OCI-LY7 (cell line): ENCODE measurements at regions not wholly inside any gene's neighbourhood (a gene's known extent, or its start where the extent isn't known, plus 50 kb on each side); places are given as distances from the start of the nearest gene placed in this dataset.

Experiments used
- BruUV-seq: library from RNA; stranded (reverse); fragments of 400-500 nt; replicated peaks from 2 replicates; lab custom pipeline; 2021; lab: Mats Ljungman, UMichigan
- CTCF ChIA-PET: fragments of 300-600 bp; sonication (Branson Sonifier 250); formaldehyde crosslinking; loops from one replicate; lab custom pipeline; 2022; ENCODE audit warnings: antibody characterized with exemption; ENCODE audit not compliant: unreplicated experiment; lab: Charles Lee
- POLR2A ChIA-PET: fragments of 300-600 bp; sonication (Branson Sonifier 250); formaldehyde crosslinking; loops from one replicate; lab custom pipeline; 2022; ENCODE audit warnings: antibody characterized with exemption; lab: Charles Lee
- DNase-seq: peaks from one replicate; pipeline ENCODE4 v3.0.0-alpha.2; 2015; ENCODE audit warnings: low spot score
- H2AFZ ChIP-seq: fragments of 200-600 bp; sonication (generic), shearing (Covaris generic); 2 replicates; pipeline ENCODE4 v1.6.1; 2014; ENCODE audit warnings: mild to moderate bottlenecking, antibody characterized with exemption, low read length, moderate library complexity
- H3K27ac ChIP-seq: fragments of 200-600 bp; sonication (generic); 2 replicates; pipeline ENCODE4 v1.5.1; 2014; ENCODE audit warnings: mixed run types, low read depth, mild to moderate bottlenecking, moderate library complexity, low read length, inconsistent platforms; ENCODE audit not compliant: poor library complexity, severe bottlenecking
- H3K36me3 ChIP-seq: fragments of 200-600 bp; sonication (generic); 2 replicates; pipeline ENCODE4 v1.6.1; 2014; ENCODE audit warnings: mild to moderate bottlenecking, antibody characterized with exemption, low read length, moderate library complexity, mixed read lengths; ENCODE audit not compliant: insufficient read depth
- H3K4me1 ChIP-seq: fragments of 200-600 bp; sonication (generic); 2 replicates; pipeline ENCODE4 v1.5.1; 2014; ENCODE audit warnings: mild to moderate bottlenecking, low read length; ENCODE audit not compliant: insufficient read depth, poor library complexity, severe bottlenecking
- H3K4me2 ChIP-seq: fragments of 200-600 bp; sonication (generic); 2 replicates; pipeline ENCODE4 v1.6.1; 2014; ENCODE audit warnings: mild to moderate bottlenecking, low read length
- H3K4me3 ChIP-seq: fragments of 200-600 bp; sonication (generic); 2 replicates; pipeline ENCODE4 v1.5.1; 2014; ENCODE audit warnings: mild to moderate bottlenecking, low read depth, low read length; ENCODE audit not compliant: poor library complexity, severe bottlenecking
- H3K79me2 ChIP-seq: fragments of 200-600 bp; sonication (generic); 2 replicates; pipeline ENCODE4 v1.6.1; 2016; ENCODE audit warnings: low read depth, mild to moderate bottlenecking, low read length, moderate library complexity, mixed read lengths; ENCODE audit not compliant: insufficient read depth
- H3K9me2 ChIP-seq: fragments of 200-600 bp; sonication (generic); 2 replicates; pipeline ENCODE4 v1.6.1; 2016; ENCODE audit warnings: mild to moderate bottlenecking, low read length, mixed read lengths; ENCODE audit not compliant: insufficient read depth
- H3K9me3 ChIP-seq: fragments of 200-600 bp; sonication (generic); 2 replicates; pipeline ENCODE4 v1.6.1; 2014; ENCODE audit warnings: mild to moderate bottlenecking, mixed run types, low read length, mixed read lengths
- H4K20me1 ChIP-seq: fragments of 200-600 bp; sonication (generic); 2 replicates; pipeline ENCODE4 v1.6.1; 2014; ENCODE audit warnings: mild to moderate bottlenecking, antibody characterized with exemption, low read length, moderate library complexity, mixed read lengths; ENCODE audit not compliant: insufficient read depth
- CTCF ChIP-seq: fragments of 200-600 bp; sonication (generic); conservative IDR thresholded peaks from 2 replicates; pipeline ENCODE4 v1.5.1; 2014; ENCODE audit warnings: mild to moderate bottlenecking, antibody characterized with exemption, low read length, moderate library complexity, mixed read lengths
- EZH2phosphoT487 ChIP-seq: fragments of 200-600 bp; sonication (generic); IDR thresholded peaks from 2 replicates; pipeline ENCODE4 v1.6.1; 2018; ENCODE audit warnings: low read depth, borderline replicate concordance, mild to moderate bottlenecking, mixed run types, antibody characterized with exemption, low read length, moderate library complexity, mixed read lengths
- intact Hi-C: fragments of 100-400 bp; cut with micrococcal nuclease; formaldehyde crosslinking; loops from one replicate; pipeline ENCODE4 v1.10.0; 2022; ENCODE audit not compliant: unreplicated experiment

- Histone ChIP-seq H3K4me3 (no peak overlapping the region), H3K4me2 (no peak overlapping the region), H3K4me1 (no peaks in the 10 kb centered on the region), H3K79me2 (no peaks in the 10 kb centered on the region), H3K9me2 (no peaks in the 10 kb centered on the region), H3K36me3 (no peaks in the 10 kb centered on the region), H3K27ac (no peak overlapping the region), H4K20me1 (no peaks in the 10 kb centered on the region), H3K9me3 (peaks cover 15% of the 10 kb centered on the region; the same call in 1 of the 2 replicates), H2AFZ (no peak overlapping the region)
- TF ChIP-seq EZH2phosphoT487 (no peak), CTCF (no peak)
- POLR2A ChIA-PET = no interaction called here
- CTCF ChIA-PET = no interaction called here
- no TSS peak for BruUV-seq
- no peak for DNase-seq
- intact Hi-C loops = loop anchor here (10.0 kb wide), 1 partner anchor 341 kb away; no protein-coding TSS in a partner anchor
Observed at GRCh38 chr10:123385508-123386080, 231.4 kb downstream of the BUB3 start.

GRCh38 chr10:123389520-123389919 is 235.3 kb downstream of the BUB3 start:
- ChIA-PET CTCF (no interaction called here), POLR2A (interaction anchor here (0.8 kb wide), 1 partner anchor 204 kb away, joined by 4 read pairs; no protein-coding TSS in a partner anchor)
- H3K9me3 ChIP-seq = peaks cover 15% of the 10 kb centered on the region; the same call in 1 of the 2 replicates
- H3K79me2 ChIP-seq = no peaks in the 10 kb centered on the region
- no peak for DNase-seq
- no peak overlapping the region for H2AFZ ChIP-seq
- no peak overlapping the region for H3K4me3 ChIP-seq
- no peak overlapping the region for H3K4me2 ChIP-seq
- no TSS peak for BruUV-seq
- H3K36me3 ChIP-seq = no peaks in the 10 kb centered on the region
- no peaks in the 10 kb centered on the region for H3K9me2 ChIP-seq
- TF ChIP-seq EZH2phosphoT487 = no peak
- H3K27ac ChIP-seq = no peak overlapping the region
- peaks cover 31% of the 10 kb centered on the region for H3K4me1 ChIP-seq
- intact Hi-C loops = loop anchor here (10.0 kb wide), 1 partner anchor 345 kb away; no protein-coding TSS in a partner anchor
- H4K20me1 ChIP-seq = no peaks in the 10 kb centered on the region

- H3K4me3 ChIP-seq = no peak overlapping the region
- BruUV-seq = no TSS peak
- CTCF ChIA-PET = no interaction called here
- peaks cover 15% of the 10 kb centered on the region; the same call in 1 of the 2 replicates for H3K9me3 ChIP-seq
- peaks cover 31% of the 10 kb centered on the region for H3K4me1 ChIP-seq
- no peak for DNase-seq
- H3K9me2 ChIP-seq = no peaks in the 10 kb centered on the region
- no peaks in the 10 kb centered on the region for H4K20me1 ChIP-seq
- H3K4me2 ChIP-seq = no peak overlapping the region
- no peak overlapping the region for H3K27ac ChIP-seq
- H3K36me3 ChIP-seq = no peaks in the 10 kb centered on the region
- POLR2A ChIA-PET = no interaction called here
- H2AFZ ChIP-seq = no peak overlapping the region
- H3K79me2 ChIP-seq = no peaks in the 10 kb centered on the region
- no peak for TF ChIP-seq EZH2phosphoT487
- peak; percentile 60 for TF ChIP-seq CTCF
- intact Hi-C loops = no loop called here
Observed at GRCh38 chr10:123390332-123390731, 236.1 kb downstream of the BUB3 start.
